ENCODE measurements at regions not wholly inside any gene's neighbourhood (a gene's known extent, or its start where the extent isn't known, plus 50 kb on each side); places are given as distances from the start of the nearest gene placed in this dataset.

DNA sequence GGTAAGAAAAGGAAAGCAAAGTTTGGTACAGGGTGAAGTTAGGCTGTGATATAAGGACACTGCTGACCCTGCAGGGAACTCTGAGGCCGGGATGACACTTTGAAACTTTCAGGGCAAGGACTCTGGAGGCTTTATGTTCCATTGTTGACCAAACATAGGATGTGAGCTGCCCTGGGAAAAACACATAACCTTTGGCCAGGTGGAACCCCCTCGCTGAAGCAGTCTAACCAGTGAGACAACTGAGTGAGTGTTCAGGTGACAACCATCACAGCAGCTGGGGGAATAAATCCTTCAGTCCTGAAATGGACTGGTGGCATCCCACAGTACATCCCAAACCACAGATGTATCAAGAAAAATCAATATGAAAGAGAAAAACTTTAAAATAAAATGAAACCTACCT is 280.9 kb upstream of the CDH2 start:
- Histone ChIP-seq H3K27me3 (no peaks in the 10 kb centered on the region), H3K27ac (no peak overlapping the region), H3K9me3 (no peaks in the 10 kb centered on the region), H3K36me3 (no peaks in the 10 kb centered on the region), H3K4me3 (no peak overlapping the region), H3K4me1 (no peaks in the 10 kb centered on the region)
- TF ChIP-seq CTCF (IDR thresholded peaks at IDR 0.05) (no peak), POLR2A (IDR thresholded peaks at IDR 0.05) (no peak)
- no peak for ATAC-seq
- intact Hi-C loops (cut with DNase I) = no loop called here
- no peak for DNase-seq
- 13% methylated on average over 2 of the region's 2 CpGs for WGBS (ENCODE audit: insufficient coverage, low coverage, low lambda C conversion rate, missing lambda C conversion rate)

GRCh38 chr18:28455971-28456370 is 279.0 kb upstream of the CDH2 start:
- TF ChIP-seq CTCF (IDR thresholded peaks at IDR 0.05) = no peak
- no peak for TF ChIP-seq POLR2A (IDR thresholded peaks at IDR 0.05)
- DNase-seq (no peak), ATAC-seq (no peak)
- WGBS (ENCODE audit: insufficient coverage, low coverage, low lambda C conversion rate, missing lambda C conversion rate) = 95% methylated on average over 2 of the region's 2 CpGs
- Histone ChIP-seq H3K27me3 (no peaks in the 10 kb centered on the region), H3K27ac (no peak overlapping the region), H3K36me3 (no peaks in the 10 kb centered on the region), H3K4me1 (no peaks in the 10 kb centered on the region), H3K9me3 (no peaks in the 10 kb centered on the region), H3K4me3 (no peak overlapping the region)
- intact Hi-C loops (cut with DNase I) = no loop called here

GRCh38 chr18:28439870-28440269 is 262.9 kb upstream of the CDH2 start:
- no peak for ATAC-seq
- no peaks in the 10 kb centered on the region for H3K27me3 ChIP-seq
- intact Hi-C loops (cut with DNase I) = no loop called here

DNA sequence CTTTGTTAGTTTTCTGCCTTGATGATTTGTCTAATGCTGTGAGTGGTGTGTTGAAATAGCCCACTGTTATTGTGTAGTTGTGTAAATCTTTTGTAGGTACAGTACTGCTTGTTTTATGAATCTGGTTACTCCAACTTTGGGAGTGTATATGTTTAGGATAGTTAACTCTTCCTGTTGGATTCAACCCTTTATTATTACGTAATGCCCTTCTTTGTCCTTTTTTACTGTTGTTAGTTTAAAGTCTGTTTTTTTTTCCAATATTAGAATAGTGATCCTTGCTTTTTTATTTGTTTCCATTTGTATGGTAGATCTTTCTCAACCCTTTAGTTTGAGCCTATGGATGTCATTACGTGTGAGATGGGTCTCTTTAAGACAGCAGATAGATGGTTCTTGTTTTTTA is 261.5 kb upstream of the CDH2 start:
- WGBS (ENCODE audit: insufficient coverage, low coverage, low lambda C conversion rate, missing lambda C conversion rate) = 49% methylated on average over 2 of the region's 2 CpGs
- H3K9me3 ChIP-seq = no peaks in the 10 kb centered on the region
- no peak overlapping the region for H3K27ac ChIP-seq
- H3K4me1 ChIP-seq = no peaks in the 10 kb centered on the region
- no peaks in the 10 kb centered on the region for H3K36me3 ChIP-seq
- intact Hi-C loops (cut with DNase I) = no loop called here
- no peaks in the 10 kb centered on the region for H3K27me3 ChIP-seq
- H3K4me3 ChIP-seq = no peak overlapping the region
- no peak for DNase-seq
- no peak for ATAC-seq
- no peak for TF ChIP-seq CTCF (IDR thresholded peaks at IDR 0.05)
- TF ChIP-seq POLR2A (IDR thresholded peaks at IDR 0.05) = no peak

More at GRCh38 chr18:28439870-28440269, 262.9 kb upstream of the CDH2 start:
- H3K4me1 ChIP-seq = no peaks in the 10 kb centered on the region
- TF ChIP-seq CTCF (IDR thresholded peaks at IDR 0.05) (no peak), POLR2A (IDR thresholded peaks at IDR 0.05) (no peak)
- no peak for DNase-seq
- no peak overlapping the region for H3K4me3 ChIP-seq
- no peaks in the 10 kb centered on the region for H3K36me3 ChIP-seq
- H3K27ac ChIP-seq = no peak overlapping the region
- H3K9me3 ChIP-seq = no peaks in the 10 kb centered on the region

- no peak overlapping the region for H3K27ac ChIP-seq
- H3K27me3 ChIP-seq = no peaks in the 10 kb centered on the region
- H3K36me3 ChIP-seq = no peaks in the 10 kb centered on the region
- H3K4me3 ChIP-seq = no peak overlapping the region
- DNase-seq = no peak
- no peaks in the 10 kb centered on the region for H3K4me1 ChIP-seq
- no peaks in the 10 kb centered on the region for H3K9me3 ChIP-seq
- no peak for ATAC-seq
- intact Hi-C loops (cut with DNase I) = no loop called here
- TF ChIP-seq CTCF (IDR thresholded peaks at IDR 0.05) (no peak), POLR2A (IDR thresholded peaks at IDR 0.05) (no peak)
- WGBS (ENCODE audit: insufficient coverage, low coverage, low lambda C conversion rate, missing lambda C conversion rate) = 46% methylated on average over 5 of the region's 5 CpGs
Observed at GRCh38 chr18:28432339-28432738, 255.4 kb upstream of the CDH2 start.
